ENCODE measurements at regions not wholly inside any gene's neighbourhood (a gene's known extent, or its start where the extent isn't known, plus 50 kb on each side); places are given as distances from the start of the nearest gene placed in this dataset.

DNA sequence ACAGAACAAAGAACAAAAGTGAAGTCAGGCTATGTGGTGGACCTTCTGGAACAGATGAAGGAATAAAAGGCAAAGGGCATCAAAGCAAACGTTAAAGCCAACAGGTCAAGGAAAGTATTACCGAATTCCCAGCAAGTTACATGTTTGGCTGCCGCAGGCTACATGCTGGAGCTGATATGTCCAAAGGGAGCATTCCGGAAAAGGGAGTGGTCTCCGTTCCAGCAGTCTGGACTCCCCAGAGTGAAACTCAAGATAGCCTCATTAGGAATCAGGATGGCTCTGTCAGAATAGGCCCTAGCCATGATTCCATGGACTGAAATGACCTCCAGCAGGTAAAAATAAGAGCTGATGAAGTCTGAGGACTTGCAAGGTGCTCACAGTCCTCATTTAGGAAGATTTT, 379.8 kb upstream of the PRICKLE1 start:
- Histone ChIP-seq H4K8ac (replicated peaks; ENCODE audit: insufficient read length, low read depth, low read length) (no peak overlapping the region), H3K4ac (ENCODE audit: low read depth, low read length) (no peak overlapping the region), H3K4me1 (ENCODE audit: insufficient read depth, low read length) (no peaks in the 10 kb centered on the region), H3K27me3 (ENCODE audit: insufficient read depth, low read length) (no peaks in the 10 kb centered on the region), H2BK120ac (ENCODE audit: low read depth, low read length, poor library complexity, severe bottlenecking) (no peak overlapping the region), H2AK5ac (ENCODE audit: insufficient read length, low read length) (no peak overlapping the region), H3T11ph (ENCODE audit: low read length) (no peak overlapping the region), H3K18ac (ENCODE audit: insufficient read length, low read depth, low read length) (no peak overlapping the region), H3K27ac (ENCODE audit: insufficient read length, low read depth, low read length) (no peak overlapping the region), H2AFZ (ENCODE audit: low read length) (no peak overlapping the region), H2BK5ac (ENCODE audit: insufficient read length, low read length) (no peak overlapping the region), H3K56ac (ENCODE audit: insufficient read length, low read depth, low read length) (no peak overlapping the region), H3K9ac (ENCODE audit: extremely low read depth, insufficient read length, low read length) (no peak overlapping the region), H3K9me3 (ENCODE audit: control insufficient read depth, low read depth, low read length) (no peaks in the 10 kb centered on the region), H3K23me2 (ENCODE audit: insufficient read length, low read depth, low read length, poor library complexity, severe bottlenecking) (no peaks in the 10 kb centered on the region), H3K23ac (ENCODE audit: insufficient read length, low read depth, low read length) (no peak overlapping the region), H3K79me2 (ENCODE audit: insufficient read depth, low read length) (no peaks in the 10 kb centered on the region), H4K5ac (ENCODE audit: insufficient read length, low read depth, low read length) (no peak overlapping the region), H2BK20ac (ENCODE audit: low read depth, low read length, poor library complexity, severe bottlenecking) (no peak overlapping the region), H3K14ac (ENCODE audit: insufficient read depth, low read length) (no peak overlapping the region), H2BK15ac (ENCODE audit: low read depth, low read length) (no peak overlapping the region; the same call in 1 of the 2 replicates), H4K91ac (ENCODE audit: insufficient read length, low read depth, low read length) (no peak overlapping the region), H3K4me2 (ENCODE audit: insufficient read depth, insufficient read length, low read length) (no peak overlapping the region), H3K79me1 (ENCODE audit: insufficient read depth, low read depth, low read length, poor library complexity, severe bottlenecking) (no peaks in the 10 kb centered on the region), H4K20me1 (ENCODE audit: control insufficient read depth, insufficient read depth, insufficient read length) (no peaks in the 10 kb centered on the region), H2BK12ac (ENCODE audit: insufficient read length, low read depth, low read length) (no peak overlapping the region)
- no peak overlapping the region for H3K4me3 Mint-ChIP-seq
- no CpG with 5 or more reads among the region's 5 CpGs for WGBS (ENCODE audit: extremely low coverage, insufficient read length, low lambda C conversion rate)
- TF ChIP-seq, protein P1, sequence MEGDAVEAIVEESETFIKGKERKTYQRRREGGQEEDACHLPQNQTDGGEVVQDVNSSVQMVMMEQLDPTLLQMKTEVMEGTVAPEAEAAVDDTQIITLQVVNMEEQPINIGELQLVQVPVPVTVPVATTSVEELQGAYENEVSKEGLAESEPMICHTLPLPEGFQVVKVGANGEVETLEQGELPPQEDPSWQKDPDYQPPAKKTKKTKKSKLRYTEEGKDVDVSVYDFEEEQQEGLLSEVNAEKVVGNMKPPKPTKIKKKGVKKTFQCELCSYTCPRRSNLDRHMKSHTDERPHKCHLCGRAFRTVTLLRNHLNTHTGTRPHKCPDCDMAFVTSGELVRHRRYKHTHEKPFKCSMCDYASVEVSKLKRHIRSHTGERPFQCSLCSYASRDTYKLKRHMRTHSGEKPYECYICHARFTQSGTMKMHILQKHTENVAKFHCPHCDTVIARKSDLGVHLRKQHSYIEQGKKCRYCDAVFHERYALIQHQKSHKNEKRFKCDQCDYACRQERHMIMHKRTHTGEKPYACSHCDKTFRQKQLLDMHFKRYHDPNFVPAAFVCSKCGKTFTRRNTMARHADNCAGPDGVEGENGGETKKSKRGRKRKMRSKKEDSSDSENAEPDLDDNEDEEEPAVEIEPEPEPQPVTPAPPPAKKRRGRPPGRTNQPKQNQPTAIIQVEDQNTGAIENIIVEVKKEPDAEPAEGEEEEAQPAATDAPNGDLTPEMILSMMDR (conservative IDR thresholded peaks at IDR 0.05): no peak
- peaks cover 1 to 7% (median 2%) of the 10 kb centered on the region in 3 experiments; a peak in 4 of 7 replicates for H3K36me3 Mint-ChIP-seq (ENCODE audit: insufficient read depth in 1 of 3, low read depth in 3 of 3)
- DNase-seq: no peak
- H3K27ac Mint-ChIP-seq: no peak overlapping the region; a peak in 1 of 7 replicates
- H3K27me3 Mint-ChIP-seq (ENCODE audit: low read depth): no peaks in the 10 kb centered on the region
- H3K4me1 Mint-ChIP-seq: no peaks in the 10 kb centered on the region
- H3K9me3 Mint-ChIP-seq: peaks cover 4 to 5% of the 10 kb centered on the region in 2 experiments
